GM10248 (cell line): ENCODE measurements at regions not wholly inside any gene's neighbourhood (a gene's known extent, or its start where the extent isn't known, plus 50 kb on each side); places are given as distances from the start of the nearest gene placed in this dataset.

Source experiments
- CTCF ChIA-PET: fragments of 300-600 bp; sonication (Branson Sonifier 250); formaldehyde crosslinking; extraction: SDS; loops from one replicate; lab custom pipeline; 2021; ENCODE audit warnings: antibody characterized with exemption; lab: Yijun Ruan, JAX
- POLR2A ChIA-PET: fragments of 350-650 bp; sonication (Branson Sonifier 250); formaldehyde crosslinking; extraction: SDS; loops from one replicate; lab custom pipeline; 2020; ENCODE audit warnings: antibody characterized with exemption; lab: Yijun Ruan, JAX
- DNase-seq: peaks from one replicate; pipeline ENCODE4 v3.0.0; 2012; ENCODE audit errors: extremely low spot score
- CTCF ChIP-seq: IDR thresholded peaks from 2 replicates; pipeline ENCODE4 v1.5.1; 2012; ENCODE audit warnings: mild to moderate bottlenecking, low read depth; ENCODE audit errors: extremely low read depth, missing control alignments, control extremely low read depth

- no peak for DNase-seq
- CTCF ChIA-PET: interaction anchor here (1.5 kb wide), 1 partner anchor 9 kb away, joined by 3 read pairs; no protein-coding TSS in a partner anchor
- POLR2A ChIA-PET: no interaction called here
- no peak for TF ChIP-seq CTCF
Observed at GRCh38 chr2:64303250-64303649, 150.7 kb upstream of the LGALSL start.

- DNase-seq: no peak
- ChIA-PET POLR2A (no interaction called here), CTCF (interaction anchor here (1.0 to 1.2 kb wide), 2 partner anchors 10 to 11 kb away, joined by 3 read pairs; no protein-coding TSS in a partner anchor)
- no peak for TF ChIP-seq CTCF
Observed at GRCh38 chr2:64307421-64307820, 146.5 kb upstream of the LGALSL start.

- DNase-seq: no peak
- CTCF ChIA-PET: interaction anchor here (1.5 to 2.7 kb wide), 6 partner anchors 15 to 261 kb away, joined by 5 to 18 read pairs (median 6); no protein-coding TSS in a partner anchor
- no peak for TF ChIP-seq CTCF
- POLR2A ChIA-PET: interaction anchor here (0.7 kb wide), 1 partner anchor 65 kb away, joined by 4 read pairs; no protein-coding TSS in a partner anchor
Observed at GRCh38 chr2:64311191-64311910, 142.6 kb upstream of the LGALSL start.

- POLR2A ChIA-PET: interaction anchor here (0.6 to 0.7 kb wide), 2 partner anchors 66 to 141 kb away, joined by 4 to 9 read pairs; no protein-coding TSS in a partner anchor
- CTCF ChIA-PET: interaction anchor here (0.8 to 2.7 kb wide), 8 partner anchors 14 to 262 kb away, joined by 3 to 18 read pairs (median 6); no protein-coding TSS in a partner anchor
- DNase-seq: no peak
- no peak for TF ChIP-seq CTCF
Observed at GRCh38 chr2:64311948-64312621, 141.9 kb upstream of the LGALSL start.

GRCh38 chr2:64312622-64313397 lies 141.2 kb upstream of the LGALSL start:
- no peak for TF ChIP-seq CTCF
- ChIA-PET POLR2A (interaction anchor here (0.6 kb wide), 1 partner anchor 140 kb away, joined by 9 read pairs; no protein-coding TSS in a partner anchor), CTCF (interaction anchor here (0.8 to 2.7 kb wide), 9 partner anchors 14 to 263 kb away, joined by 3 to 18 read pairs (median 5); no protein-coding TSS in a partner anchor)
- DNase-seq: no peak

- TF ChIP-seq CTCF: no peak
- ChIA-PET CTCF (interaction anchor here (1.2 to 2.7 kb wide), 5 partner anchors 15 to 263 kb away, joined by 3 to 18 read pairs (median 6); no protein-coding TSS in a partner anchor), POLR2A (no interaction called here)
- no peak for DNase-seq
Observed at GRCh38 chr2:64313398-64313723, 140.6 kb upstream of the LGALSL start.
